Ovary (tissue), 3 donors: ENCODE measurements at regions not wholly inside any gene's neighbourhood (a gene's known extent, or its start where the extent isn't known, plus 50 kb on each side); places are given as distances from the start of the nearest gene placed in this dataset.

ENCODE experiments used
- CTCF ChIP-seq, 3 donors: fragments of 450-650 bp in 2 of 3; fragments of 200-600 bp in 1 of 3; IDR thresholded peaks; one replicate each; pipeline versions ENCODE4 v1.5.1 to v1.8.0; 2016 to 2022; ENCODE audit warnings: antibody characterized with exemption in 3 of 3, mild to moderate bottlenecking in 1 of 3
- EP300 ChIP-seq: sonication (generic); formaldehyde crosslinking; IDR thresholded peaks from one replicate; pipeline ENCODE4 v1.6.1; 2017; ENCODE audit warnings: antibody characterized with exemption
- POLR2A ChIP-seq: fragments of 450-650 bp; IDR thresholded peaks from one replicate; pipeline ENCODE4 v1.6.1; 2017; ENCODE audit warnings: antibody characterized with exemption, mild to moderate bottlenecking, moderate library complexity
- donor health status: DM: no; HTN: no; CAD: no.

GRCh38 chr14:97414718-97415098 lies 617.5 kb downstream of the VRK1 start:
- TF ChIP-seq CTCF (IDR thresholded peaks at IDR 0.05) = no peak
- no peak for TF ChIP-seq POLR2A
- TF ChIP-seq EP300 = no peak
